WERI-Rb-1 (cell line): ENCODE measurements at regions not wholly inside any gene's neighbourhood (a gene's known extent, or its start where the extent isn't known, plus 50 kb on each side); places are given as distances from the start of the nearest gene placed in this dataset.

Experiments used
- DNase-seq: peaks from one replicate; pipeline ENCODE4 v3.0.0-alpha.2; 2020
- H3K27ac ChIP-seq: fragments of 250-450 bp; sonication (Bioruptor Pico); 2 replicates; pipeline ENCODE4 v1.5.1; 2020; ENCODE audit warnings: mild to moderate bottlenecking, moderate library complexity
- H3K27me3 ChIP-seq: fragments of 250-450 bp; sonication (Bioruptor Pico); 2 replicates; pipeline ENCODE4 v1.5.1; 2021; ENCODE audit warnings: mild to moderate bottlenecking, low read depth, moderate library complexity; ENCODE audit not compliant: insufficient read depth, severe bottlenecking
- H3K36me3 ChIP-seq: fragments of 250-450 bp; sonication (Bioruptor Pico); 2 replicates; pipeline ENCODE4 v1.5.1; 2020; ENCODE audit warnings: mild to moderate bottlenecking, moderate library complexity
- H3K4me3 ChIP-seq: 2 replicates; pipeline ENCODE4 v1.5.1; 2011; ENCODE audit warnings: low read depth, mild to moderate bottlenecking, control low read depth, low read length
- H3K9me3 ChIP-seq: fragments of 250-450 bp; sonication (Bioruptor Pico); 2 replicates; pipeline ENCODE4 v1.5.1; 2021; ENCODE audit warnings: mild to moderate bottlenecking, moderate library complexity; ENCODE audit not compliant: severe bottlenecking
- TF ChIP-seq, protein P1 (sequence below): IDR thresholded peaks from 2 replicates; pipeline ENCODE4 v1.5.1; 2011; ENCODE audit warnings: low read depth, mild to moderate bottlenecking, control low read depth, inconsistent platforms, low read length

DNA sequence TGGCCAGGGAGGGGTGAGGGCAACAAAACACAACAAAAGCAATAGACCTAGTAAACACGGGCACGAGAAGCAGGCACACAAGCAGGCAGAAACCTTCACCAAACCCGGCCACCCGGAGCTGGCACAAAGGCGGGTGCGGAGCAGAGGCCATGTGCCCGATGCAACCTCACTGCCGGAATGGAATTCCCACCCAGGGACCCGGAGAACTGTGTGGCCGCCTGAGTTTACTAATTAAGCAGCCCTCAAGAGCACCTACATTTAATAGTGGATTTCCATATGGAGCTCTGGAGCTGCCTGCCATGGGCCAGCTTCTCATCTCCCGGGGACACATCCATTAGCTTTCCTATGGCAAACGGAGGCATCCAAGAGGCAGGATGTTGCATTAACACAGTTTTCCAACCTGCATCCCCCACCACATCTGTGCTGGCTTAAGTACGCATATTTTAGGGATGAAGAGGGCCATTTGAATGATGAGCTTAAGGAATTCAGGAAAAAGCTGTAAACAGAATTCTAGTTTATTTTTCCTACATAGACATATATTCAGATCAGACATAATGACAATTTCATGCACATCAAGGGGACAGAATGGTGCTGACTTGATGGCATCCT lies 104.5 kb upstream of the SMIM21 start:
- DNase-seq: no peak
- Histone ChIP-seq H3K4me3 (no peak overlapping the region), H3K27ac (no peak overlapping the region), H3K9me3 (no peaks in the 10 kb centered on the region), H3K27me3 (no peaks in the 10 kb centered on the region), H3K36me3 (no peaks in the 10 kb centered on the region)
- TF ChIP-seq, protein P1, sequence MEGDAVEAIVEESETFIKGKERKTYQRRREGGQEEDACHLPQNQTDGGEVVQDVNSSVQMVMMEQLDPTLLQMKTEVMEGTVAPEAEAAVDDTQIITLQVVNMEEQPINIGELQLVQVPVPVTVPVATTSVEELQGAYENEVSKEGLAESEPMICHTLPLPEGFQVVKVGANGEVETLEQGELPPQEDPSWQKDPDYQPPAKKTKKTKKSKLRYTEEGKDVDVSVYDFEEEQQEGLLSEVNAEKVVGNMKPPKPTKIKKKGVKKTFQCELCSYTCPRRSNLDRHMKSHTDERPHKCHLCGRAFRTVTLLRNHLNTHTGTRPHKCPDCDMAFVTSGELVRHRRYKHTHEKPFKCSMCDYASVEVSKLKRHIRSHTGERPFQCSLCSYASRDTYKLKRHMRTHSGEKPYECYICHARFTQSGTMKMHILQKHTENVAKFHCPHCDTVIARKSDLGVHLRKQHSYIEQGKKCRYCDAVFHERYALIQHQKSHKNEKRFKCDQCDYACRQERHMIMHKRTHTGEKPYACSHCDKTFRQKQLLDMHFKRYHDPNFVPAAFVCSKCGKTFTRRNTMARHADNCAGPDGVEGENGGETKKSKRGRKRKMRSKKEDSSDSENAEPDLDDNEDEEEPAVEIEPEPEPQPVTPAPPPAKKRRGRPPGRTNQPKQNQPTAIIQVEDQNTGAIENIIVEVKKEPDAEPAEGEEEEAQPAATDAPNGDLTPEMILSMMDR: no peak

DNA sequence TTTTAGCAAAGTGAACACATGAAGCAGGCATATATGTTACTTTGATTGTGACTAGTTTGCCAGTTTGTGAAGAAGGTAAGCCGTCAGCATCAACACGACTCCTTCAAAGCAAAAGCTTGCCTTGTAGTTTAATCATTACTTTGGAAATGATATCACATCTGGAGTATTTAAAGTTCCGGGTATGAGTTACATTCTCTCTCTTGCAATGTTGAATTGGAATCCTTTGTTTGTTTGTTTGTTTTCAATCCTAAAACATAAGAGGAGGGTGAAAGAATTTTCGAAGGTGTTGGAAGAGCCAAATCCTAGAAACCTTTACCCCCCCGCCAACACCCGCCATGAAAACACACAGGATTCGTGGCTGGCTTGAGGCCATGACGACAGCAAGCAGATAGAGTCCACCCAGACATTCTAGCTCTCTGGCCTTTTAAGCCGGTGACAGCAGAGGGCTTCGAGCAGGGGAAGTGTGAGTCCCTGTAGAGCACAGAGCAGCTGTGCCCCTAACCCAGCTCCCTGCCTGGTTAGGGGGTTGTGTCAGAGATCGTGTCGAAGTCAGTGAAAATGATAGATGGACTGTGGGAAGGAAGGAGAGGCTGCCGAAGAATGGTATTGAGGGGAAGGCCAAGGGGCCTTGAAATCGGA lies 103.8 kb upstream of the SMIM21 start:
- TF ChIP-seq, protein P1: no peak
- Histone ChIP-seq H3K27ac (no peak overlapping the region), H3K9me3 (no peaks in the 10 kb centered on the region), H3K27me3 (no peaks in the 10 kb centered on the region), H3K4me3 (no peak overlapping the region), H3K36me3 (no peaks in the 10 kb centered on the region)
- no peak for DNase-seq

DNA sequence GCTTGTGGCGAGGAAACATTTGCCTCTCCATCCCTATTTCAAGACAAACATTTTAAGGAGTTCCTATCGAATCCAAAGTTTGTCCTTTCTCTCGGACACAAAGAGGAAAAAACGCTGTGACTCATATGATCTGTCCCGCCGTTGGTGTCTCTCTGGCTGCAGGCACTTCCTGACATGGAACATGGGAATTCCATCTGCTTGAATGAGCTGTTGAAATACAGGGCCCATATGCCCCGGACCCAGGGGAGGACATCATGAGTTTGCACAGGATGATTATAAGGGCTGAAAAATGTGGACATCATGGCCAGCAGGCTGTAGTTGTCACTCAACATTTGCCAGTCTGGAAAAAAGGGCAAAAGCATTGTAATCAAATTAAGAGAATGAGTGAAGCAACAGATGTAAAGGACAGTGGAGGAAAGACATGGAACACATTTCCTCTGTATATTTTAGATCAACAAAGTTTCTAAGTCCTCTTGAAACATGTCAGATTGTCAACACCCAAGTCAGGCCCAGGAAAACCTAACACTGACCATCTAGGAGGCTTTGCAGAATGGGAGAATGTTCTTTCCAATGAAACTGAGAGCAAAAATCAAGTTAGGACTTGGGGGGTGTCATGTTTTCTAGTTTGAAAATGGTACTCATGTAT lies 103.2 kb upstream of the SMIM21 start:
- H3K9me3 ChIP-seq: no peaks in the 10 kb centered on the region
- no peaks in the 10 kb centered on the region for H3K36me3 ChIP-seq
- no peak overlapping the region for H3K27ac ChIP-seq
- TF ChIP-seq, protein P1: no peak
- DNase-seq: no peak
- H3K27me3 ChIP-seq: no peaks in the 10 kb centered on the region
- no peak overlapping the region for H3K4me3 ChIP-seq

GRCh38 chr18:75530118-75530517 lies 102.6 kb upstream of the SMIM21 start:
- Histone ChIP-seq H3K9me3 (no peaks in the 10 kb centered on the region), H3K36me3 (no peaks in the 10 kb centered on the region), H3K27ac (no peak overlapping the region), H3K27me3 (no peaks in the 10 kb centered on the region), H3K4me3 (no peak overlapping the region)
- TF ChIP-seq, protein P1: no peak
- no peak for DNase-seq

DNA sequence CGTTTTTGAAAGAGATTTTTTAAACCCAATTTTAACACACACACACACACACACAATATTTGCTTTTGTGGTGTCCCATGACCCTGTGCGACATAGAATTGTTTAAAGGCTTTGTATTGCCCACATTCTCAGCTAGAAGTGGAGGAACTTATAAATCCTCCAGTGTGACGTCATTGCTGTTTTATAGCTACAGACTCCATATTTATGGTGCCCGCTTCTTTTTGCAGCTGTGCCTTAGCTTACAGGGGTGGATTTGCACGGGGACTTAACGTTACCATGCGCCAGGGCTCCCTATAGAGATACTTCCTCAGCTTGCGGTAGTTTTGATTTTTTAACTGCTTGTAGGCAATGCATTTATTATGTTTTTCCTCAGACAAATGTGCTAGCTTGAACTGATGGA lies 101.9 kb upstream of the SMIM21 start:
- no peaks in the 10 kb centered on the region for H3K27me3 ChIP-seq

More for the DNA sequence above, 101.9 kb upstream of the SMIM21 start:
- DNase-seq: no peak
- no peaks in the 10 kb centered on the region for H3K36me3 ChIP-seq
- no peak overlapping the region for H3K4me3 ChIP-seq
- no peak overlapping the region for H3K27ac ChIP-seq
- H3K9me3 ChIP-seq: no peaks in the 10 kb centered on the region
- TF ChIP-seq, protein P1: no peak
